Psoas muscle (tissue), 7 donors: ENCODE measurements at regions not wholly inside any gene's neighbourhood (a gene's known extent, or its start where the extent isn't known, plus 50 kb on each side); places are given as distances from the start of the nearest gene placed in this dataset.
"Not testable (repeated sequence)": the region's sequence is repeated elsewhere in the genome, so short reads cannot be mapped to it uniquely, and the experiment has no call there.

Experiments used
- ATAC-seq, 4 donors: fragments of 200-7000 bp; cut with Tn5 transposase; one replicate each; pipeline ENCODE4 v1.9.1; 2020; ENCODE audit warnings: moderate library complexity in 3 of 4, mild to moderate bottlenecking in 2 of 4
- DNase-seq, 2 donors: peaks; one replicate each; pipeline ENCODE4 v3.0.0-alpha.2; 2020
- H3K27ac ChIP-seq: fragments of 200-600 bp; one replicate; pipeline ENCODE4 v1.8.0; 2022
- H3K27me3 ChIP-seq, 3 donors: fragments of 200-600 bp in 1 of 3; one replicate each; pipeline versions ENCODE4 v1.6.1 to v1.8.0; 2013 to 2022; ENCODE audit warnings: low read length in 2 of 3, mild to moderate bottlenecking in 2 of 3, moderate library complexity in 1 of 3; ENCODE audit not compliant: insufficient read depth in 3 of 3
- H3K36me3 ChIP-seq, 2 donors: fragments of 200-600 bp in 1 of 2; one replicate each; pipeline versions ENCODE4 v1.6.1 to v1.8.0; 2013 to 2022; ENCODE audit warnings: low read depth in 1 of 2, mild to moderate bottlenecking in 1 of 2, moderate library complexity in 1 of 2; ENCODE audit not compliant: insufficient read depth in 1 of 2
- H3K4me1 ChIP-seq: fragments of 200-600 bp; one replicate; pipeline ENCODE4 v1.8.0; 2022
- H3K4me3 ChIP-seq: fragments of 200-600 bp; one replicate; pipeline ENCODE4 v1.8.0; 2022; ENCODE audit warnings: mild to moderate bottlenecking
- H3K9me3 ChIP-seq: fragments of 200-600 bp; one replicate; pipeline ENCODE4 v1.8.0; 2022
- CTCF ChIP-seq: fragments of 200-600 bp; IDR thresholded peaks from one replicate; pipeline ENCODE4 v1.8.0; 2022; ENCODE audit warnings: antibody characterized with exemption
- WGBS, 3 donors: extraction: QIAGEN DNeasy Blood & Tissue Kit; methylation state at CpG; one replicate each; pipeline versions ENCODE4 v1.1.6 to v1.1.7; 2013; 5-methylcytosine and 5-hydroxymethylcytosine counted together
- intact Hi-C, 2 donors: fragments of 100-400 bp; cut with DNase I; formaldehyde crosslinking; loops; one replicate each; pipeline versions ENCODE4 v1.11.0 to v1.14.2; 2022
- donor health status: healthy with polysubstance abuse.
- donor health status: DM: no; HTN: no; CAD: no; lungs with moderate emphysema.
- donor health status: Bipolar disorder and iron deficiency.
- donor health status: healthy.
- donor health status: DM: yes; HTN: yes; CAD: no.
- donor health status: DM: no; HTN: no; CAD: no.
- donor health status: DM: yes; HTN: yes; CAD: no.

GRCh38 chr5:60469286-60469685, 230.7 kb downstream of the DEPDC1B start:
- no peak for DNase-seq
- TF ChIP-seq CTCF, result no peak
- Histone ChIP-seq H3K4me1 (no peaks in the 10 kb centered on the region), H3K4me3 (no peak overlapping the region), H3K9me3 (no peaks in the 10 kb centered on the region), H3K27ac (no peak overlapping the region), H3K27me3 (no peaks in the 10 kb centered on the region), H3K36me3 (no peaks in the 10 kb centered on the region)
- WGBS, 3 donors, result 87 to 92% (median 88%) methylated on average over 1 of the region's 1 CpG
- intact Hi-C loops, result no loop called here
- no peak for ATAC-seq

- H3K36me3 ChIP-seq, result no peaks in the 10 kb centered on the region
- ATAC-seq (no peak), DNase-seq (no peak)
- 53 to 58% (median 57%) methylated on average over 5 of the region's 5 CpGs for WGBS, 3 donors
- H3K27me3 ChIP-seq, result no peaks in the 10 kb centered on the region
- no peak for TF ChIP-seq CTCF
- no peak overlapping the region for H3K27ac ChIP-seq
- H3K4me1 ChIP-seq, result no peaks in the 10 kb centered on the region
- H3K9me3 ChIP-seq, result no peaks in the 10 kb centered on the region
- intact Hi-C loops, result no loop called here
- no peak overlapping the region for H3K4me3 ChIP-seq
Measured at GRCh38 chr5:60463179-60463868, 236.6 kb downstream of the DEPDC1B start.

- H3K4me1 ChIP-seq, result no peaks in the 10 kb centered on the region
- WGBS, 3 donors, result 74 to 80% (median 80%) methylated on average over 7 of the region's 7 CpGs
Measured at GRCh38 chr5:60458666-60459065, 241.3 kb downstream of the DEPDC1B start.

GRCh38 chr5:60457233-60457632, 242.7 kb downstream of the DEPDC1B start:
- DNase-seq (no peak), ATAC-seq (no peak)
- Histone ChIP-seq H3K36me3 (no peaks in the 10 kb centered on the region), H3K27ac (no peak overlapping the region), H3K4me1 (no peaks in the 10 kb centered on the region), H3K4me3 (no peak overlapping the region), H3K27me3 (no peaks in the 10 kb centered on the region), H3K9me3 (no peaks in the 10 kb centered on the region)
- no peak for TF ChIP-seq CTCF
- intact Hi-C loops, result no loop called here

More at GRCh38 chr5:60458666-60459065, 241.3 kb downstream of the DEPDC1B start:
- no peak for TF ChIP-seq CTCF
- no peaks in the 10 kb centered on the region for H3K9me3 ChIP-seq
- intact Hi-C loops, result no loop called here
- H3K27me3 ChIP-seq, result no peaks in the 10 kb centered on the region
- ATAC-seq (no peak), DNase-seq (no peak)
- H3K4me3 ChIP-seq, result no peak overlapping the region
- H3K36me3 ChIP-seq, result no peaks in the 10 kb centered on the region
- H3K27ac ChIP-seq, result no peak overlapping the region

GRCh38 chr5:60455589-60455988, 244.4 kb downstream of the DEPDC1B start:
- Histone ChIP-seq H3K27ac (no peak overlapping the region), H3K9me3 (no peaks in the 10 kb centered on the region), H3K4me1 (no peaks in the 10 kb centered on the region), H3K27me3 (no peaks in the 10 kb centered on the region), H3K36me3 (no peaks in the 10 kb centered on the region), H3K4me3 (no peak overlapping the region)
- DNase-seq, result no peak
- no peak for ATAC-seq
- intact Hi-C loops, result no loop called here
- TF ChIP-seq CTCF, result no peak
- WGBS, 3 donors, result 89 to 96% (median 94%) methylated on average over 2 of the region's 2 CpGs

GRCh38 chr5:60454277-60454676, 245.7 kb downstream of the DEPDC1B start:
- H3K9me3 ChIP-seq, ATAC-seq, DNase-seq, H3K4me3 ChIP-seq, intact Hi-C loops, H3K4me1 ChIP-seq, H3K36me3 ChIP-seq, H3K27ac ChIP-seq, H3K27me3 ChIP-seq: not testable (repeated sequence)
- 91 to 94% (median 93%) methylated on average over 4 of the region's 4 CpGs for WGBS, 3 donors
